Right lobe of liver (tissue), 6 donors: ENCODE measurements at regions not wholly inside any gene's neighbourhood (a gene's known extent, or its start where the extent isn't known, plus 50 kb on each side); places are given as distances from the start of the nearest gene placed in this dataset.

Source experiments
- ATAC-seq, 4 donors: fragments of 200-7000 bp; cut with Tn5 transposase; one replicate each; pipeline ENCODE4 v1.9.1; 2020; ENCODE audit warnings: mild to moderate bottlenecking in 4 of 4, moderate library complexity in 4 of 4
- DNase-seq, 3 donors: peaks; one replicate each; pipeline ENCODE4 v3.0.0-alpha.2; 2020
- H3K27ac ChIP-seq, 3 donors: fragments of 200-600 bp; one replicate each; pipeline ENCODE4 v1.8.0; 2022
- H3K27me3 ChIP-seq, 2 donors: fragments of 200-600 bp; one replicate each; pipeline ENCODE4 v1.8.0; 2022
- H3K36me3 ChIP-seq, 4 donors: fragments of 200-600 bp; sonication (generic) in 1 of 4; one replicate each; pipeline versions ENCODE4 v1.5.1 to v1.8.0; 2017 to 2022; ENCODE audit warnings: control low read depth in 1 of 4
- H3K4me1 ChIP-seq, 4 donors: fragments of 200-600 bp; sonication (generic) in 1 of 4; one replicate each; pipeline versions ENCODE4 v1.5.1 to v1.8.0; 2017 to 2022; ENCODE audit warnings: control low read depth in 1 of 4
- H3K4me3 ChIP-seq, 3 donors: fragments of 200-600 bp; one replicate each; pipeline ENCODE4 v1.8.0; 2022
- H3K9me3 ChIP-seq, 4 donors: fragments of 200-600 bp; sonication (generic) in 1 of 4; one replicate each; pipeline versions ENCODE4 v1.5.1 to v1.8.0; 2017 to 2022; ENCODE audit warnings: control low read depth in 1 of 4
- CTCF ChIP-seq, 4 donors: fragments of 200-600 bp in 3 of 4; fragments of 450-650 bp in 1 of 4; IDR thresholded peaks; one replicate each; pipeline versions ENCODE4 v1.5.1 to v1.8.0; 2016 to 2022; ENCODE audit warnings: antibody characterized with exemption in 4 of 4, mild to moderate bottlenecking in 2 of 4
- POLR2A ChIP-seq: fragments of 450-650 bp; IDR thresholded peaks from one replicate; pipeline ENCODE4 v1.6.1; 2017; ENCODE audit warnings: antibody characterized with exemption, mild to moderate bottlenecking
- WGBS: methylation state at CpG from one replicate; pipeline ENCODE4 v1.1.6; 2018; ENCODE audit warnings: low coverage, low lambda C conversion rate; ENCODE audit not compliant: insufficient coverage; ENCODE audit errors: missing lambda C conversion rate; 5-methylcytosine and 5-hydroxymethylcytosine counted together
- intact Hi-C, 2 donors: fragments of 100-400 bp; cut with DNase I; formaldehyde crosslinking; loops; one replicate each; pipeline versions ENCODE4 v1.11.2 to v1.14.1; 2022
- donor health status: DM: no; HTN: yes; CAD: no.
- donor health status: DM: no; HTN: no; CAD: no.
- donor health status: DM: no; HTN: no; CAD: no.
- donor health status: DM: no; HTN: yes; CAD: no.
- donor health status: DM: no; HTN: yes; CAD: no.

GRCh38 chrX:22325096-22325495 is 52.4 kb downstream of the CBLL2 start:
- H3K9me3 ChIP-seq = no peaks in the 10 kb centered on the region
- ATAC-seq = no peak
- TF ChIP-seq CTCF (IDR thresholded peaks at IDR 0.05) (no peak), POLR2A (no peak)
- no peak for DNase-seq
- no peaks in the 10 kb centered on the region for H3K36me3 ChIP-seq
- no peaks in the 10 kb centered on the region for H3K27me3 ChIP-seq
- H3K4me3 ChIP-seq = no peak overlapping the region
- no peak overlapping the region for H3K27ac ChIP-seq
- WGBS = 64% methylated on average over 2 of the region's 2 CpGs
- no peaks in the 10 kb centered on the region for H3K4me1 ChIP-seq
- intact Hi-C loops = no loop called here

GRCh38 chrX:22329783-22330182 is 57.1 kb downstream of the CBLL2 start:
- H3K27ac ChIP-seq = no peak overlapping the region
- DNase-seq (no peak), ATAC-seq (no peak)
- H3K36me3 ChIP-seq = no peaks in the 10 kb centered on the region
- intact Hi-C loops = no loop called here
- 31% methylated on average over 2 of the region's 2 CpGs for WGBS
- TF ChIP-seq CTCF (IDR thresholded peaks at IDR 0.05) (no peak), POLR2A (no peak)
- H3K27me3 ChIP-seq = no peaks in the 10 kb centered on the region
- no peak overlapping the region for H3K4me3 ChIP-seq
- no peaks in the 10 kb centered on the region for H3K4me1 ChIP-seq
- H3K9me3 ChIP-seq = no peaks in the 10 kb centered on the region

GRCh38 chrX:22338740-22339139 is 66.0 kb downstream of the CBLL2 start:
- TF ChIP-seq POLR2A (no peak), CTCF (IDR thresholded peaks at IDR 0.05) (no peak)
- intact Hi-C loops = no loop called here
- Histone ChIP-seq H3K4me3 (no peak overlapping the region), H3K27me3 (peaks cover 0 to 6% of the 10 kb centered on the region in 2 donors), H3K4me1 (no peaks in the 10 kb centered on the region), H3K9me3 (no peaks in the 10 kb centered on the region), H3K27ac (no peak overlapping the region), H3K36me3 (no peaks in the 10 kb centered on the region)
- ATAC-seq = no peak
- DNase-seq = no peak
- 38% methylated on average over 1 of the region's 1 CpG for WGBS

GRCh38 chrX:22339459-22339858 is 66.7 kb downstream of the CBLL2 start:
- H3K27me3 ChIP-seq = peaks cover 0 to 6% of the 10 kb centered on the region in 2 donors
- no peak for TF ChIP-seq POLR2A
- no peak for TF ChIP-seq CTCF (IDR thresholded peaks at IDR 0.05)
- 11% methylated on average over 1 of the region's 1 CpG for WGBS
- intact Hi-C loops = no loop called here
- ATAC-seq (no peak), DNase-seq (no peak)
- no peak overlapping the region for H3K4me3 ChIP-seq
- H3K36me3 ChIP-seq = no peaks in the 10 kb centered on the region
- no peaks in the 10 kb centered on the region for H3K4me1 ChIP-seq
- H3K27ac ChIP-seq = no peak overlapping the region
- H3K9me3 ChIP-seq = no peaks in the 10 kb centered on the region

- Histone ChIP-seq H3K4me3 (no peak overlapping the region), H3K27ac (no peak overlapping the region), H3K27me3 (peaks cover 0 to 6% of the 10 kb centered on the region in 2 donors), H3K4me1 (no peaks in the 10 kb centered on the region), H3K9me3 (no peaks in the 10 kb centered on the region), H3K36me3 (no peaks in the 10 kb centered on the region)
- no peak for ATAC-seq
- intact Hi-C loops = no loop called here
- no peak for TF ChIP-seq POLR2A
- TF ChIP-seq CTCF (IDR thresholded peaks at IDR 0.05) = no peak
- DNase-seq = no peak
- WGBS = 59% methylated on average over 4 of the region's 5 CpGs
These were observed 67.4 kb downstream of the CBLL2 start for GRCh38 chrX:22340022-22340616.
